Neural progenitor cell (in vitro differentiated cells): ENCODE measurements at regions not wholly inside any gene's neighbourhood (a gene's known extent, or its start where the extent isn't known, plus 50 kb on each side); places are given as distances from the start of the nearest gene placed in this dataset.

Experiments used
- CTCF ChIP-seq: fragments of 200-600 bp; sonication (generic); IDR thresholded peaks from 2 replicates; pipeline ENCODE4 v1.5.1; 2017; ENCODE audit warnings: antibody characterized with exemption, mild to moderate bottlenecking
- EZH2 ChIP-seq: fragments of 200-600 bp; sonication (generic); IDR thresholded peaks from 2 replicates; pipeline ENCODE4 v1.6.1; 2017; ENCODE audit warnings: antibody characterized with exemption, mild to moderate bottlenecking, moderate library complexity
- EZH2phosphoT487 ChIP-seq: fragments of 200-600 bp; sonication (generic); IDR thresholded peaks from 2 replicates; pipeline ENCODE4 v1.6.1; 2017; ENCODE audit warnings: antibody characterized with exemption

- TF ChIP-seq EZH2phosphoT487 (no peak), CTCF (no peak), EZH2 (no peak)
Observed at GRCh38 chr3:4062621-4063020, 240.5 kb upstream of the SETMAR start.
